ENCODE measurements at regions not wholly inside any gene's neighbourhood (a gene's known extent, or its start where the extent isn't known, plus 50 kb on each side); places are given as distances from the start of the nearest gene placed in this dataset.
A peak's percentile ranks its signal among the peaks of the same experiment; 100 is the strongest.

DNA sequence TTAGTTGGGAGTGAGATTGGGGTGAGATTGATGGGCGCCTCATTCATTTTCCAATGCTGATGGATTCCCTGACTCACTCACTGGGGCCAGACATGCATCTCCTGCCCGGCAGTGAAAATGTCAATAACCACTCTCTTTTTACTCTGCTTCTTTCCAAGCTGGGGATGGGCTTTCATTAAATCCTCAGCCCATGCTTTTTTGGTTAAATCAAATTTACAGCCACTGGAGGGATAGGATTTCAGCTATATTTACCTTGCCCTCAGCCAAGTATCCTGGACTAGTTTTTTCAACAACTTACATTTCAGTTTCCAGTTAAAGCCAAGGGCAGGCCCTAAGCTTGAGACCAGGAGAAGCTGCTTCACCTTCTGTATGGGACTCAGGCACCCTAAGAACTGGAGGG is 162.8 kb downstream of the TSN start:
- Histone ChIP-seq H3K27ac (ENCODE audit: low read depth) (no peak overlapping the region), H3K4me1 (ENCODE audit: insufficient read depth) (no peaks in the 10 kb centered on the region), H3K4me3 (ENCODE audit: low read depth, low read length) (no peak overlapping the region), H3K36me3 (ENCODE audit: insufficient read depth) (no peaks in the 10 kb centered on the region)
- no peak for DNase-seq (ENCODE audit: extremely low spot score)
- WGBS = 82% methylated on average over 2 of the region's 2 CpGs

DNA sequence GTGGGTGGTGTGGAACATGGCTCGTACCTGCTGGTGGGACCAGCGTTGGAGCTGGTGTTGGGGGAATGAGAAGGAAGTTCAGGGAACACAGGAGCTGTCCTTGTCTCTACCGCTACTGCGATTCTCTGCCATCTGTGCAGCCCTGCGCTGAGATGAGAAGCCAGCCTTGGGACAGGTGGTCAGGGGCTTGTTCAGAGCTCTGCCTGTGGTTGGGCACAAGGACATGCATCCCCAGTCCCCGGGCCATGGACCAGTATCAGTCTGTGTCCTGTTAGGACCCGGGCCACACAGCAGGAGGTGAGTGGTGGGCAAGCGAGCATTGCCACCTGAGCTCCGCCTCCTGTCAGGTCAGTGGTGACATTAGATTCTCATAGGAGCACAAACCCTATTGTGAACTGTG is 164.4 kb downstream of the TSN start:
- H3K36me3 ChIP-seq (ENCODE audit: insufficient read depth) = no peaks in the 10 kb centered on the region
- WGBS = 93% methylated on average over 9 of the region's 9 CpGs
- DNase-seq (ENCODE audit: extremely low spot score) = no peak

DNA sequence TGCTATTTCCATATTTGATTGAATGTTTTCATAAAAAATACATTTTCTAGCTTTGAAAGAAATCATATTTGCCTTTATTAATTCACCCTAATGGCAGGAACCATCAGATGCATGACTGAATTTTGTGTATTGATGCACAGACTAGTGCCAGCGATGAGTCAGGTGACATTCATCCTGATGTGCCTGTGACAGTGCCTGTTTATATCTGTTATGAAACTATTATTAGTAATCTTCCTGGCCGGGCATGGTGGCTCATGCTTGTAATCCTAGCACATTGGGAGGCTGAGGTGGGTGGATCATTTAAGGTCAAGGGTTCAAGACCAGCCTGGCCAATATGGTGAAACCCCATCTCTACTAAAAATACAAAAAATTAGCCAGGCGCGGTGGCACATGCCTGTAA is 170.0 kb downstream of the TSN start:
- H3K4me1 ChIP-seq (ENCODE audit: insufficient read depth) = no peaks in the 10 kb centered on the region
- no peaks in the 10 kb centered on the region for H3K36me3 ChIP-seq (ENCODE audit: insufficient read depth)
- H3K27ac ChIP-seq (ENCODE audit: low read depth) = no peak overlapping the region
- DNase-seq (ENCODE audit: extremely low spot score) = no peak
- no peak overlapping the region for H3K4me3 ChIP-seq (ENCODE audit: low read depth, low read length)
- WGBS = 89% methylated on average over 4 of the region's 4 CpGs

More for the DNA sequence above, 164.4 kb downstream of the TSN start:
- Histone ChIP-seq H3K4me3 (ENCODE audit: low read depth, low read length) (no peak overlapping the region), H3K4me1 (ENCODE audit: insufficient read depth) (no peaks in the 10 kb centered on the region), H3K27ac (ENCODE audit: low read depth) (no peak overlapping the region)

DNA sequence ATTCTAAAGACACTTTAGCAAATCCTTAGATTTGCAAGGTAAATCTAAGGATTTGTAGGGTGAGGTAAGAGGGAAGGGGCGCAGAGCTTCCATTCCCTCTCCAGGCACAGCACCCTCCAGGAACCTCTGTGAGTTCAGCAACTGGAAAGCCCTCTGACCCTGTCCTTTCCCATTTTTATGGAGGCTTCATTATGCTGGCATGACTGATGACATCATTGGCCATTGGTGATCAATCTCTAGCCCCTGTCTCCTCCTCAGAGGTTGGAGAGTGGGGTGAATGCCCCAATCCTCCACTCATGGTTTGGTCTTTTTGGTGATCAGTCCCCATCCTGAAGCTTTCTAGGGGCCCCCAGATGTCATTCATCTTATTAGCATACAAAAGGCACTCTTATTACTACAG is 187.8 kb downstream of the TSN start:
- H3K36me3 ChIP-seq (ENCODE audit: insufficient read depth) = no peaks in the 10 kb centered on the region
- no peaks in the 10 kb centered on the region for H3K4me1 ChIP-seq (ENCODE audit: insufficient read depth)
- H3K27ac ChIP-seq (ENCODE audit: low read depth) = no peak overlapping the region
- WGBS = 81% methylated on average over 1 of the region's 1 CpG
- H3K4me3 ChIP-seq (ENCODE audit: low read depth, low read length) = no peak overlapping the region
- DNase-seq (ENCODE audit: extremely low spot score) = no peak

DNA sequence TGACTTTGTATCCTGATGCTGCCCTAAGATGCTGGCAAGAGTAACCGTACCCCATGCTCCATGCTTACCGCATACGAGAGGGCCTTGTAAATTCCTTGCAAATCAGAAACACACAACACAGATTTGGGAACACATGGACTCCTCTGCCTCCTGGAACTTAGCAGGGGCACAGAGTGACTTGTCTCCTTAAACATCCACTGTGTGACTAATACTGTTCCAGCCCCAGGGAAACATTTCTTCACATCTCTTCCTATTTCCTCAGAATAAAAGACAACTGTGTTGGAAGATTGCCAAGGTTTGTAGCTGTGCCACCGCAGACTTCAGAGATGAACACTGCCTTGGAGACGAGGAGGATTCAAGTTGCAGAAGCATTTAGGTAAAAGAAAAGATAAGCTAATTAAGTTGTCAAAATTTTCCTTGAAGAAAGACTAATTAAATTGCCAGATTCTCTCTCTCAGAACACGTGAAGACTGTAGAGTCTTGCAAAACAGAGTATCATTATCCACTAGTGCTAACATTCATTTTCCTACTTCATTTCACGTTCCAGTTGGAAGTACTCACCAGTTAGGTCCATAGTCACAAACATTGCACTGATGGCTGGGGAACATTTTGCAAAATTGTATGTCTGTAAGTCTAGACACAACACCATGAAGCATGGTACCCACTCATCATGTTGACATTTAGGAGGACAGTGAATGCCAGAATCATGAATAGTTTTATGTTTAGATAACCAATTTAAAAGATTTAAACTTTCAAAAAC is 188.8 kb downstream of the TSN start:
- no peak overlapping the region for H3K27ac ChIP-seq (ENCODE audit: low read depth)
- no peak overlapping the region for H3K4me3 ChIP-seq (ENCODE audit: low read depth, low read length)
- H3K4me1 ChIP-seq (ENCODE audit: insufficient read depth) = no peaks in the 10 kb centered on the region
- 38% methylated on average over 7 of the region's 7 CpGs for WGBS
- no peak for DNase-seq (ENCODE audit: extremely low spot score)
- no peaks in the 10 kb centered on the region for H3K36me3 ChIP-seq (ENCODE audit: insufficient read depth)

DNA sequence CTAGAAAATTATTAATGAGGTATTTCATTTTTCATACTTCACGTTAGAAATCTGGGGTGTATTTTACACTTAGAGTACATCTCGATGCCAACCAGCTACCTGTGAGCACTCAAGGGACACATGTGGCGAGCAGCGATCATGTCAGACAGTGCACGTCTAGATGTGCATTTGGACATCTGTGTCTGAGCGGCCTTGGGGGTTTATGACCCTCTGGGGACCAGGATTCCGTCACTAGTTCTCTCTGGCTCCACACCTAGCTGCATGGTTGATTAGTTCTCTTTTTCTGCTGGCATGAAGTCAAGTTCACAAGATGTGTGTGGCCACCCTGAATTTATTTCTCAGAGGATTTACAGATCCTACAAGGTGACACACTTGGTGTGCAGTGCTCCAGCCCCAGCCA is 192.2 kb downstream of the TSN start:
- no peaks in the 10 kb centered on the region for H3K36me3 ChIP-seq (ENCODE audit: insufficient read depth)
- WGBS = 84% methylated on average over 7 of the region's 7 CpGs
- no peak for DNase-seq (ENCODE audit: extremely low spot score)
- H3K27ac ChIP-seq (ENCODE audit: low read depth) = no peak overlapping the region
- H3K4me3 ChIP-seq (ENCODE audit: low read depth, low read length) = no peak overlapping the region
- no peaks in the 10 kb centered on the region for H3K4me1 ChIP-seq (ENCODE audit: insufficient read depth)

DNA sequence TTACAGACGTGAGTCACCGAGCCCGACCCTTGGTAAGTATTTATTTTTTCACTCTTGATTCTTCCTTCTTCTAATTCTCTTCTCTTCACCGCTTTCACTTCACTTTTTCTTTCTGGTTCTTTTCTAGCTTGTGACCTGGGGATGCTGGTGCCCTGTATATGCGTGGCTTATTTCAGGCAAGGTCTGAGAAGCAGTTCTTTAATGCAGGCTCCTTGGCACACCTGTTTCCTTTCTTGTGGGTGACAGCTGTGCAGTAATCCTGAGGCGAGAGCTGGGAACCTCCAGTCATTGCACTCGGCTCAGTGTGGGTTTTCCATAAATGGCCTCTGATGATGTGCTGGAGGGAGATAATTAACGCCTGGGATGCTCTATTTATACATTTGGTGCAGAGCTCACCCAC is 193.8 kb downstream of the TSN start:
- Histone ChIP-seq H3K4me1 (ENCODE audit: insufficient read depth) (no peaks in the 10 kb centered on the region), H3K4me3 (ENCODE audit: low read depth, low read length) (no peak overlapping the region), H3K36me3 (ENCODE audit: insufficient read depth) (no peaks in the 10 kb centered on the region), H3K27ac (ENCODE audit: low read depth) (no peak overlapping the region)
- WGBS = 77% methylated on average over 8 of the region's 8 CpGs
- DNase-seq (ENCODE audit: extremely low spot score) = no peak

DNA sequence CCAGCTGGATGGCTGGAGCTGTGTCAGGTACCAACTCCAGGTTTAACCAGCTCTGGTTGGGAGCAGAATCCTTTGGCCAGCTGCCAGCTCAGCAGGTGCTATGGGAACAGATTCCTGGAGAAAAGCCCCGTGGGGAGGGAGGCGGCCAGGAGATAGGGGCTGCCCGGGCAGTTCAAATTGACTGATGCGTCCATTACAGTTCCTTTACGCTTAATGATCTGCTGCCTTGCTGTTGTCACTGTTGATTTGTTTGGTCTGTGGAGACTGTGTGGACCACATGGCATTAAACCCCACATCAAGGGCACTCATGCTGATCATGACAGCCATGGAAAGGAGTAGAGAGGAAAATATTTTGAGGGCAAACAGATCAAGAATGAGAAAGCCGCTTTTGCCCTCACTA is 200.0 kb downstream of the TSN start:
- no peak overlapping the region for H3K4me3 ChIP-seq (ENCODE audit: low read depth, low read length)
- DNase-seq (ENCODE audit: extremely low spot score) = no peak
- WGBS = 71% methylated on average over 6 of the region's 6 CpGs
- no peaks in the 10 kb centered on the region for H3K36me3 ChIP-seq (ENCODE audit: insufficient read depth)
- no peaks in the 10 kb centered on the region for H3K4me1 ChIP-seq (ENCODE audit: insufficient read depth)
- H3K27ac ChIP-seq (ENCODE audit: low read depth) = no peak overlapping the region

DNA sequence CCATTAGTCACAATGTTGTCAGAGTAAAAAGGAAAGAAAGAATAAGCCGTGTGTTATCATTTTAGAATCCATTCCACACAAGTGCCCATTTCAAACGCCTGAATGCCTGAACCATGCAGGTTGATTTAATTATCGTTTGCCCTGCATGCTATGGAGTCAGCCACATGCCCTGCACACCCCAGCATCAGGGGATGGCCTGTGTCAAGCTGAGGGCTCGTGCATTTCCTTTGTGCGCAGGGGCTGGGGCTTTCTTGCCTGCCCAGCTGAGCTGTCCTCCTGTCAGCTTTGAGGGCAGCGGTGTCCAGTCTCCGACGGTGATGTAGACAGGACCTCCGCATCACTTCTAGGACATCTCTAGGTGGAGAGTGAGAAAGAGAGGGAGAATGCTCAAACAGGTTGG is 200.4 kb downstream of the TSN start:
- WGBS = 72% methylated on average over 9 of the region's 9 CpGs
- no peak for DNase-seq (ENCODE audit: extremely low spot score)
- no peak overlapping the region for H3K4me3 ChIP-seq (ENCODE audit: low read depth, low read length)

DNA sequence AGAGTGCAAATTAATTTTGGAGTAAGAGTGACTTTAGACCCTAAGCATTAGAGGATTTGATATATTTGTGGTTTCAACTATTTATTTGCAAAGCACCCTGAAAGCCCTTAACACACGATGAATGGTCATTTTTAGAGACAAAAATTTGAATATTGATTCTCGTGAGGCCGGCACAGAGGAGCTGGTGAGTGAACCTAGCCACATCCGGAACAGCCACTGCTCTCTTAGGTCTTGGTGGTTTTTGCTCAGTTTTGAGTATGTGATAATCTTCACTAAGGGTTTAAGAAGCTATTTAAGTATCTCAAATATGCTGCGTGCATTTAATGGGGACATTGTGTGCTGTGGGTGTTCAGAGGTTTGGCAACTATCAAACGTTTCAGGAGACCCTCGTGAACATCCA is 204.8 kb downstream of the TSN start:
- Histone ChIP-seq H3K27ac (ENCODE audit: low read depth) (no peak overlapping the region), H3K4me3 (ENCODE audit: low read depth, low read length) (no peak overlapping the region), H3K4me1 (ENCODE audit: insufficient read depth) (no peaks in the 10 kb centered on the region), H3K36me3 (ENCODE audit: insufficient read depth) (no peaks in the 10 kb centered on the region)
- 89% methylated on average over 7 of the region's 7 CpGs for WGBS
- DNase-seq (ENCODE audit: extremely low spot score) = no peak

More for the DNA sequence above, 200.4 kb downstream of the TSN start:
- H3K36me3 ChIP-seq (ENCODE audit: insufficient read depth) = no peaks in the 10 kb centered on the region
- H3K4me1 ChIP-seq (ENCODE audit: insufficient read depth) = no peaks in the 10 kb centered on the region
- H3K27ac ChIP-seq (ENCODE audit: low read depth) = no peak overlapping the region

DNA sequence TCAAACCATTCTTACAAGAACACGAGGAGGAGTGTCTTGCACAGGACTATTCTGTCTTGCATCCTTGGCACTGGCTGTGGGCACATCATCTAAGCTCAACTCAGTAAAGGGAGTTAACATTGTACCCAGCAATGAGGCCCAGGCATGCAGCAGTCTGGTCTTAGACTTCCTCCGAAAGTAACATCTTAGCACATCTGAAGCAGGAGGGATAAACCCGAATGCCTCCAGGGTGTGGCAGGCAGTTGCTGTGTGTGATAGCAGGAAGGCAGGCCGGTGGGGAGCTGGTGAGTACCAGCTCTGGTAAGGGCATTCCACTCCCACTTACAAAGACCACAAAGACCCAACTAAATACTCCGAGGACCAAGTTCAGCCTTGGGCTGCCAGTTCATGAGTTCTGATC is 206.3 kb downstream of the TSN start:
- no peak for DNase-seq (ENCODE audit: extremely low spot score)
- H3K4me1 ChIP-seq (ENCODE audit: insufficient read depth) = no peaks in the 10 kb centered on the region
- no peak overlapping the region for H3K4me3 ChIP-seq (ENCODE audit: low read depth, low read length)
- WGBS = 90% methylated on average over 5 of the region's 5 CpGs
- H3K27ac ChIP-seq (ENCODE audit: low read depth) = no peak overlapping the region
- no peaks in the 10 kb centered on the region for H3K36me3 ChIP-seq (ENCODE audit: insufficient read depth)

DNA sequence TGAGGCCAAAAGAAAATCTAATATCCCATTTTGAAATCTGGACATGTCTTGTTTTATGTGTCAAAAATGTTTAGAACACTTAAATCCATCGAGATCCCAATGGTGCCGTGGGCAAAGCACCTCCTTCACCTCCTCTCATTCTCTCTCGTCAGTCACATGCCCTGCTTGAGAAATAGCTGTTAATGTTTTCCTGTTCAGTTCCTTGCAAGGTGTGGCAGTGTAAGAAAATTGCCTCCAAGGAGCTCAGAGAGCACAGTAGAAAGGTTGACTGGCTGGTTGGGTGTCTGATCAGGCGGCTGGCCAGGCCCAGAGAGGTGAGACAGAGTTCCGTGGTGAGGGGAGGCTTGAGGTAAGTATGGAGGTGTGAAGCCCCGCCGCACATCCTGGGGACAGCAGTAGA is 210.2 kb downstream of the TSN start:
- 87% methylated on average over 7 of the region's 7 CpGs for WGBS
- Histone ChIP-seq H3K4me1 (ENCODE audit: insufficient read depth) (no peaks in the 10 kb centered on the region), H3K27ac (ENCODE audit: low read depth) (no peak overlapping the region), H3K36me3 (ENCODE audit: insufficient read depth) (no peaks in the 10 kb centered on the region), H3K4me3 (ENCODE audit: low read depth, low read length) (no peak overlapping the region)
- no peak for DNase-seq (ENCODE audit: extremely low spot score)

DNA sequence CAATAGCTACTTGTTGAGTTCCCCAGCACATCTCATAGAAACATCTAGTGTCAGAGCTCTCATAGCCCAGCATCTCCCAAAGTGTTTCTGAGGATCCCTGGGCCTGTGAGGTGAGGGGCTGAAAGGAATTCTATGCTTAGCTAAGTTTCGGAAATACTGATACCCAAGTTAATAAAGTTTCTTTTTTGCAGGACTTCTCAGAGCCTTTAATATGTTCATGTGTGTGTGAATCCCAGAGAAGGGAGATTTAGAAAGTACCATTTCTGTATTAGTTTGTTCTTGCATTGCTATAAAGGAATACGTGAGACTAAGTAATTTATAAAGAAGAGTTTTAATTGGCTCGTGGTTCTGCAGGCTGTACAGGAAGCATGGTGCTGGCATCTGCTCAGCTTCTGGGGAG is 211.2 kb downstream of the TSN start:
- 91% methylated on average over 3 of the region's 3 CpGs for WGBS
- no peak overlapping the region for H3K27ac ChIP-seq (ENCODE audit: low read depth)
- H3K4me1 ChIP-seq (ENCODE audit: insufficient read depth) = no peaks in the 10 kb centered on the region
- DNase-seq (ENCODE audit: extremely low spot score) = no peak
- no peak overlapping the region for H3K4me3 ChIP-seq (ENCODE audit: low read depth, low read length)
- H3K36me3 ChIP-seq (ENCODE audit: insufficient read depth) = no peaks in the 10 kb centered on the region

DNA sequence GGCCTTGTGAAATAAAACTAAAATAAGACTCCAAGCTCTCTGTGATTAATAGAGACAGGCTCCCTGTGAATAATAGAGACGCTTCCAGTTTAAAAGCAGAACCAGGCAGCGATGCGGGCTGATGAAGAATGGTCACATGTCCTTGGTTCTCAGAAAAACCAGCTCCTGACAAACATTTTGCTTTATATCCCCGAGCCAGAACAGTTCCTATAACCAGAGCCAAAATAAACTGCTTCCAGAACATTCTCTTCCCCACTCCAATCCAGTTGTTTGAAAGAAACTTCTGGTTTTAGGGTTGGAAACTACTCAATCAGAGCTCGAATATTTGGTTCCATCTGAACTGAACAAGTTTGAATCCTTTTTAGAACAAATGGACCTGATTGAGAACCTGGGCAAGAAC is 213.7 kb downstream of the TSN start:
- Histone ChIP-seq H3K4me3 (ENCODE audit: low read depth, low read length) (no peak overlapping the region), H3K36me3 (ENCODE audit: insufficient read depth) (no peaks in the 10 kb centered on the region), H3K4me1 (ENCODE audit: insufficient read depth) (no peaks in the 10 kb centered on the region), H3K27ac (ENCODE audit: low read depth) (no peak overlapping the region)
- WGBS = 26% methylated on average over 5 of the region's 5 CpGs
- peak; percentile 31 for DNase-seq (ENCODE audit: extremely low spot score)

All from urinary bladder (tissue), 3 donors.